Activated naive CD4-positive, alpha-beta T cell treated with anti-CD3 and anti-CD28 coated beads, Interleukin-2, amount 50 U/mL, for 72 hours (primary cell): ENCODE measurements at regions not wholly inside any gene's neighbourhood (a gene's known extent, or its start where the extent isn't known, plus 50 kb on each side); places are given as distances from the start of the nearest gene placed in this dataset.
"Not testable (repeated sequence)": the region's sequence is repeated elsewhere in the genome, so short reads cannot be mapped to it uniquely, and the experiment has no call there.

ENCODE experiments used
- ATAC-seq, 2 donors: fragments of 150-1000 bp; cut with Tn5 transposase; 2 replicates each; pipeline ENCODE4 v1.10.0; 2021; ENCODE audit warnings: mild to moderate bottlenecking in 2 of 2, moderate library complexity in 2 of 2
- DNase-seq, 2 donors: peaks; one replicate each; pipeline ENCODE4 v3.0.0; 2021 to 2022; ENCODE audit warnings: low spot score in 2 of 2
- H3K27ac Mint-ChIP-seq, 2 donors: one replicate each; pipeline ENCODE4 v1.8.0; 2022; ENCODE audit warnings: mild to moderate bottlenecking in 2 of 2, mixed read lengths in 2 of 2
- H3K36me3 Mint-ChIP-seq, 2 donors: one replicate each; pipeline ENCODE4 v1.8.0; 2022; ENCODE audit warnings: mixed read lengths in 2 of 2
- H3K9me3 Mint-ChIP-seq, 2 donors: one replicate each; pipeline ENCODE4 v1.8.0; 2022; ENCODE audit warnings: mixed read lengths in 2 of 2

GRCh38 chr5:2103940-2104339 lies 221.2 kb upstream of the IRX4 start:
- Mint-ChIP-seq H3K9me3 (peaks cover 8 to 9% of the 10 kb centered on the region in 2 donors), H3K27ac (no peak overlapping the region), H3K36me3 (peaks cover 0 to 8% of the 10 kb centered on the region in 2 donors)
- ATAC-seq (no peak), DNase-seq (no peak)

GRCh38 chr5:2102819-2103776 lies 220.4 kb upstream of the IRX4 start:
- Mint-ChIP-seq H3K27ac (no peak overlapping the region), H3K36me3 (peaks cover 0 to 8% of the 10 kb centered on the region in 2 donors), H3K9me3 (peaks cover 8 to 9% of the 10 kb centered on the region in 2 donors)
- DNase-seq (no peak), ATAC-seq (no peak)

GRCh38 chr5:2101685-2102084 lies 219.0 kb upstream of the IRX4 start:
- no peak for DNase-seq
- Mint-ChIP-seq H3K36me3 (peaks cover 0 to 8% of the 10 kb centered on the region in 2 donors), H3K9me3 (peaks cover 8 to 9% of the 10 kb centered on the region in 2 donors), H3K27ac (no peak overlapping the region)
- ATAC-seq = no peak

- no peaks in the 10 kb centered on the region for H3K36me3 Mint-ChIP-seq
- DNase-seq = no peak
- no peak overlapping the region for H3K27ac Mint-ChIP-seq
- ATAC-seq = no peak
- no peaks in the 10 kb centered on the region for H3K9me3 Mint-ChIP-seq
Measured at GRCh38 chr5:2096887-2097505, 214.3 kb upstream of the IRX4 start.

GRCh38 chr5:2095011-2095410 lies 212.3 kb upstream of the IRX4 start:
- DNase-seq (no peak), ATAC-seq (no peak)
- H3K27ac Mint-ChIP-seq = no peak overlapping the region
- no peaks in the 10 kb centered on the region for H3K9me3 Mint-ChIP-seq
- no peaks in the 10 kb centered on the region for H3K36me3 Mint-ChIP-seq

GRCh38 chr5:2094616-2094995 lies 211.9 kb upstream of the IRX4 start:
- ATAC-seq (no peak), DNase-seq (no peak)
- H3K9me3 Mint-ChIP-seq = no peaks in the 10 kb centered on the region

GRCh38 chr5:2093859-2094615 lies 211.3 kb upstream of the IRX4 start:
- ATAC-seq = no peak
- no peaks in the 10 kb centered on the region for H3K9me3 Mint-ChIP-seq

More at GRCh38 chr5:2094616-2094995, 211.9 kb upstream of the IRX4 start:
- H3K27ac Mint-ChIP-seq = no peak overlapping the region
- no peaks in the 10 kb centered on the region for H3K36me3 Mint-ChIP-seq

GRCh38 chr5:2091921-2092320 lies 209.2 kb upstream of the IRX4 start:
- H3K27ac Mint-ChIP-seq = no peak overlapping the region
- ATAC-seq (no peak), DNase-seq (no peak)
- H3K36me3 Mint-ChIP-seq = no peaks in the 10 kb centered on the region
- no peaks in the 10 kb centered on the region for H3K9me3 Mint-ChIP-seq

More at GRCh38 chr5:2093859-2094615, 211.3 kb upstream of the IRX4 start:
- DNase-seq = no peak
- no peaks in the 10 kb centered on the region for H3K36me3 Mint-ChIP-seq
- no peak overlapping the region for H3K27ac Mint-ChIP-seq

GRCh38 chr5:2087980-2088379 lies 205.3 kb upstream of the IRX4 start:
- DNase-seq = no peak
- Mint-ChIP-seq H3K9me3 (peaks cover 0 to under 1% of the 10 kb centered on the region in 2 donors), H3K36me3 (no peaks in the 10 kb centered on the region), H3K27ac (no peak overlapping the region)
- ATAC-seq = no peak

- Mint-ChIP-seq H3K27ac (no peak overlapping the region), H3K9me3 (no peaks in the 10 kb centered on the region), H3K36me3 (no peaks in the 10 kb centered on the region)
- ATAC-seq (no peak), DNase-seq (no peak)
Measured at GRCh38 chr5:2075365-2075764, 192.6 kb upstream of the IRX4 start.

GRCh38 chr5:2071562-2071961 lies 188.8 kb upstream of the IRX4 start:
- no peak for DNase-seq
- H3K9me3 Mint-ChIP-seq = no peaks in the 10 kb centered on the region
- H3K36me3 Mint-ChIP-seq = no peaks in the 10 kb centered on the region
- no peak for ATAC-seq
- H3K27ac Mint-ChIP-seq = no peak overlapping the region

- H3K36me3 Mint-ChIP-seq, H3K27ac Mint-ChIP-seq, ATAC-seq, DNase-seq, H3K9me3 Mint-ChIP-seq: not testable (repeated sequence)
Measured at GRCh38 chr5:2070787-2071186, 188.1 kb upstream of the IRX4 start.

GRCh38 chr5:2068531-2068930 lies 185.8 kb upstream of the IRX4 start:
- Mint-ChIP-seq H3K9me3 (peaks cover 3 to 5% of the 10 kb centered on the region in 2 donors), H3K36me3 (no peaks in the 10 kb centered on the region), H3K27ac (no peak overlapping the region)
- ATAC-seq (no peak), DNase-seq (no peak)

- DNase-seq = no peak
- no peak for ATAC-seq
Measured at GRCh38 chr5:2066373-2066772, 183.6 kb upstream of the IRX4 start.

GRCh38 chr5:2063380-2063779 lies 180.7 kb upstream of the IRX4 start:
- not testable (repeated sequence) for H3K36me3 Mint-ChIP-seq, ATAC-seq, H3K27ac Mint-ChIP-seq, DNase-seq, H3K9me3 Mint-ChIP-seq

More at GRCh38 chr5:2066373-2066772, 183.6 kb upstream of the IRX4 start:
- H3K27ac Mint-ChIP-seq = no peak overlapping the region
- H3K9me3 Mint-ChIP-seq = peaks cover 3 to 5% of the 10 kb centered on the region in 2 donors
- no peaks in the 10 kb centered on the region for H3K36me3 Mint-ChIP-seq

- Mint-ChIP-seq H3K9me3 (no peaks in the 10 kb centered on the region), H3K36me3 (no peaks in the 10 kb centered on the region), H3K27ac (no peak overlapping the region)
- DNase-seq (no peak), ATAC-seq (no peak)
Measured at GRCh38 chr5:2052687-2053086, 170.0 kb upstream of the IRX4 start.

- Mint-ChIP-seq H3K27ac (no peak overlapping the region), H3K36me3 (no peaks in the 10 kb centered on the region), H3K9me3 (peaks cover 0 to 5% of the 10 kb centered on the region in 2 donors)
- DNase-seq = no peak
- ATAC-seq = no peak
Measured at GRCh38 chr5:2049876-2050275, 167.2 kb upstream of the IRX4 start.
